GM20431 (cell line): ENCODE measurements at regions not wholly inside any gene's neighbourhood (a gene's known extent, or its start where the extent isn't known, plus 50 kb on each side); places are given as distances from the start of the nearest gene placed in this dataset.
"Not testable (repeated sequence)": the region's sequence is repeated elsewhere in the genome, so short reads cannot be mapped to it uniquely, and the experiment has no call there.

Source experiments
- in situ Hi-C: fragments of 300-500 bp; cut with MseI, MboI; formaldehyde crosslinking; loops from one replicate; pipeline ENCODE4 v1.15.0; 2020; ENCODE audit warnings: low sequenced_read_pairs; ENCODE audit not compliant: unreplicated experiment

GRCh38 chr21:21971384-21971783 is 973.2 kb downstream of the NCAM2 start:
- in situ Hi-C loops: no loop called here

- in situ Hi-C loops: no loop called here
Observed at GRCh38 chr21:21973806-21974205, 975.6 kb downstream of the NCAM2 start.

- in situ Hi-C loops: no loop called here
Observed at GRCh38 chr21:21996891-21997290, 998.7 kb downstream of the NCAM2 start.

GRCh38 chr21:21997390-21998333 is 999.5 kb downstream of the NCAM2 start:
- in situ Hi-C loops: no loop called here

GRCh38 chr21:22019766-22020165 is 1021.6 kb downstream of the NCAM2 start:
- in situ Hi-C loops: no loop called here

GRCh38 chr21:22020221-22020620 is 1022.0 kb downstream of the NCAM2 start:
- in situ Hi-C loops: no loop called here

GRCh38 chr21:22023896-22024295 is 1025.7 kb downstream of the NCAM2 start:
- in situ Hi-C loops: not testable (repeated sequence)

GRCh38 chr21:22044431-22044830 is 1046.2 kb downstream of the NCAM2 start:
- in situ Hi-C loops: no loop called here

- in situ Hi-C loops: no loop called here
Observed at GRCh38 chr21:22046576-22046975, 1048.4 kb downstream of the NCAM2 start.

- in situ Hi-C loops: no loop called here
Observed at GRCh38 chr21:22056904-22057303, 1058.7 kb downstream of the NCAM2 start.

GRCh38 chr21:22062472-22063139 is 1064.4 kb downstream of the NCAM2 start:
- in situ Hi-C loops: no loop called here

- in situ Hi-C loops: no loop called here
Observed at GRCh38 chr21:22063140-22063539, 1064.9 kb downstream of the NCAM2 start.

- in situ Hi-C loops: no loop called here
Observed at GRCh38 chr21:22076471-22076870, 1078.3 kb downstream of the NCAM2 start.

GRCh38 chr21:22083899-22084298 is 1085.7 kb downstream of the NCAM2 start:
- in situ Hi-C loops: no loop called here

- in situ Hi-C loops: no loop called here
Observed at GRCh38 chr21:22096314-22096713, 1098.1 kb downstream of the NCAM2 start.

- in situ Hi-C loops: no loop called here
Observed at GRCh38 chr21:22106720-22107410, 1108.7 kb downstream of the NCAM2 start.

GRCh38 chr21:22115746-22116145 is 1117.5 kb downstream of the NCAM2 start:
- in situ Hi-C loops: no loop called here

GRCh38 chr21:22120616-22121266 is 1122.5 kb downstream of the NCAM2 start:
- in situ Hi-C loops: no loop called here

- in situ Hi-C loops: no loop called here
Observed at GRCh38 chr21:22125581-22125980, 1127.4 kb downstream of the NCAM2 start.

- in situ Hi-C loops: no loop called here
Observed at GRCh38 chr21:22128671-22129070, 1130.5 kb downstream of the NCAM2 start.
